ENCODE measurements at regions not wholly inside any gene's neighbourhood (a gene's known extent, or its start where the extent isn't known, plus 50 kb on each side); places are given as distances from the start of the nearest gene placed in this dataset.

GRCh38 chr5:145104106-145104505, 731.0 kb downstream of the PRELID2 start:
- Histone ChIP-seq H3K27ac (ENCODE audit: low read length) (no peak overlapping the region), H3K27me3 (ENCODE audit: control insufficient read depth, insufficient read depth, low read length) (no peaks in the 10 kb centered on the region), H3K9me3 (ENCODE audit: control insufficient read depth, insufficient read depth, low read depth, low read length) (no peaks in the 10 kb centered on the region), H3K4me3 (ENCODE audit: low read depth in 2 of 2, low read length in 2 of 2) (no peak overlapping the region), H3K4me1 (ENCODE audit: control insufficient read depth, insufficient read depth, low read length) (no peaks in the 10 kb centered on the region), H3K36me3 (ENCODE audit: control insufficient read depth, insufficient read depth, low read length) (no peaks in the 10 kb centered on the region)
- in situ Hi-C loops (cut with HindIII; ENCODE audit: low pct_unique_long_range_greater_than_20kb, low sequenced_read_pairs) (no loop called here), intact Hi-C loops (cut with micrococcal nuclease; ENCODE audit: unreplicated experiment) (no loop called here)
- ChIA-PET CTCF (no interaction called here), POLR2A (no interaction called here)
- ATAC-seq (no peak), DNase-seq (ENCODE audit: low read depth, low spot score) (no peak)
- BruUV-seq (replicated peaks), result no TSS peak
- TF ChIP-seq TCF7L2 (IDR thresholded peaks at IDR 0.05; ENCODE audit: low read depth, low read length) (no peak), SIN3A (IDR thresholded peaks at IDR 0.05; ENCODE audit: borderline replicate concordance, insufficient read depth, low read depth, low read length) (no peak), REST (IDR thresholded peaks at IDR 0.05; ENCODE audit: insufficient read depth in 1 of 2, low read depth in 2 of 2, low read length in 1 of 2) (no peak), CTCF (IDR thresholded peaks at IDR 0.05) (no peak), POLR2AphosphoS5 (IDR thresholded peaks at IDR 0.05; ENCODE audit: low read depth, low read length) (no peak)

- Histone ChIP-seq H3K27ac (ENCODE audit: low read length) (no peak overlapping the region), H3K4me3 (ENCODE audit: low read depth in 2 of 2, low read length in 2 of 2) (no peak overlapping the region), H3K36me3 (ENCODE audit: control insufficient read depth, insufficient read depth, low read length) (no peaks in the 10 kb centered on the region), H3K27me3 (ENCODE audit: control insufficient read depth, insufficient read depth, low read length) (no peaks in the 10 kb centered on the region), H3K9me3 (ENCODE audit: control insufficient read depth, insufficient read depth, low read depth, low read length) (no peaks in the 10 kb centered on the region), H3K4me1 (ENCODE audit: control insufficient read depth, insufficient read depth, low read length) (no peaks in the 10 kb centered on the region)
- in situ Hi-C loops (cut with HindIII; ENCODE audit: low pct_unique_long_range_greater_than_20kb, low sequenced_read_pairs), result no loop called here
- ChIA-PET POLR2A (no interaction called here), CTCF (no interaction called here)
- ATAC-seq (no peak), DNase-seq (ENCODE audit: low read depth, low spot score) (no peak)
- TF ChIP-seq POLR2AphosphoS5 (IDR thresholded peaks at IDR 0.05; ENCODE audit: low read depth, low read length), result no peak
- no peak for TF ChIP-seq REST (IDR thresholded peaks at IDR 0.05; ENCODE audit: insufficient read depth in 1 of 2, low read depth in 2 of 2, low read length in 1 of 2)
- TF ChIP-seq CTCF (IDR thresholded peaks at IDR 0.05), result peak; percentile 37; the same call in 1 of the 2 replicates
- no peak for TF ChIP-seq SIN3A (IDR thresholded peaks at IDR 0.05; ENCODE audit: borderline replicate concordance, insufficient read depth, low read depth, low read length)
- TF ChIP-seq TCF7L2 (IDR thresholded peaks at IDR 0.05; ENCODE audit: low read depth, low read length), result no peak
- intact Hi-C loops (cut with micrococcal nuclease; ENCODE audit: unreplicated experiment), result no loop called here
- no TSS peak for BruUV-seq (replicated peaks)
Observed at GRCh38 chr5:145101246-145101645, 733.9 kb downstream of the PRELID2 start.
